Epidermal melanocyte (primary cell): ENCODE measurements at regions not wholly inside any gene's neighbourhood (a gene's known extent, or its start where the extent isn't known, plus 50 kb on each side); places are given as distances from the start of the nearest gene placed in this dataset.
A peak's percentile ranks its signal among the peaks of the same experiment; 100 is the strongest.

Experiments used
- DNase-seq: peaks from one replicate; pipeline ENCODE4 v3.0.0; 2011; ENCODE audit warnings: low spot score; ENCODE audit not compliant: insufficient read length

GRCh38 chr2:236715491-236715961, 145.9 kb downstream of the ACKR3 start:
- DNase-seq = no peak

- no peak for DNase-seq
Observed at GRCh38 chr2:236717120-236717519, 147.5 kb downstream of the ACKR3 start.

GRCh38 chr2:236717729-236718128, 148.1 kb downstream of the ACKR3 start:
- no peak for DNase-seq

- DNase-seq = no peak
Observed at GRCh38 chr2:236718207-236718992, 148.8 kb downstream of the ACKR3 start.

- no peak for DNase-seq
Observed at GRCh38 chr2:236719192-236719635, 149.6 kb downstream of the ACKR3 start.

GRCh38 chr2:236720974-236721540, 151.4 kb downstream of the ACKR3 start:
- no peak for DNase-seq

- no peak for DNase-seq
Observed at GRCh38 chr2:236724200-236724599, 154.6 kb downstream of the ACKR3 start.

- DNase-seq = no peak
Observed at GRCh38 chr2:236726701-236727450, 157.3 kb downstream of the ACKR3 start.

GRCh38 chr2:236728916-236729670, 159.5 kb downstream of the ACKR3 start:
- no peak for DNase-seq

GRCh38 chr2:236730393-236730792, 160.8 kb downstream of the ACKR3 start:
- no peak for DNase-seq

GRCh38 chr2:236731767-236732580, 162.3 kb downstream of the ACKR3 start:
- DNase-seq = no peak

GRCh38 chr2:236733156-236733555, 163.5 kb downstream of the ACKR3 start:
- no peak for DNase-seq

- no peak for DNase-seq
Observed at GRCh38 chr2:236735825-236736238, 166.2 kb downstream of the ACKR3 start.

- no peak for DNase-seq
Observed at GRCh38 chr2:236738030-236738429, 168.4 kb downstream of the ACKR3 start.

- no peak for DNase-seq
Observed at GRCh38 chr2:236738896-236739295, 169.3 kb downstream of the ACKR3 start.

- no peak for DNase-seq
Observed at GRCh38 chr2:236739663-236740062, 170.0 kb downstream of the ACKR3 start.

GRCh38 chr2:236740506-236740905, 170.9 kb downstream of the ACKR3 start:
- no peak for DNase-seq

GRCh38 chr2:236743039-236743920, 173.7 kb downstream of the ACKR3 start:
- no peak for DNase-seq

GRCh38 chr2:236743921-236744280, 174.3 kb downstream of the ACKR3 start:
- DNase-seq = no peak

GRCh38 chr2:236744281-236744705, 174.7 kb downstream of the ACKR3 start:
- DNase-seq = peak; percentile 67
